Subcutaneous abdominal adipose tissue (tissue), 5 donors: ENCODE measurements at regions not wholly inside any gene's neighbourhood (a gene's known extent, or its start where the extent isn't known, plus 50 kb on each side); places are given as distances from the start of the nearest gene placed in this dataset.
"Not testable (repeated sequence)": the region's sequence is repeated elsewhere in the genome, so short reads cannot be mapped to it uniquely, and the experiment has no call there.

ENCODE experiments used
- H3K27ac ChIP-seq: one replicate; pipeline ENCODE4 v1.7.0; 2013; ENCODE audit warnings: low read depth, mild to moderate bottlenecking, inconsistent platforms, low read length, moderate library complexity
- H3K27me3 ChIP-seq, 5 donors: one replicate each; pipeline ENCODE4 v1.7.0; 2013; ENCODE audit warnings: low read length in 5 of 5, inconsistent platforms in 1 of 5; ENCODE audit not compliant: control insufficient read depth in 5 of 5, insufficient read depth in 4 of 5
- H3K36me3 ChIP-seq, 5 donors: one replicate each; pipeline ENCODE4 v1.7.0; 2013; ENCODE audit warnings: low read length in 5 of 5; ENCODE audit not compliant: control insufficient read depth in 5 of 5, insufficient read depth in 5 of 5
- H3K4me1 ChIP-seq, 5 donors: one replicate each; pipeline ENCODE4 v1.7.0; 2013; ENCODE audit warnings: low read length in 5 of 5, mild to moderate bottlenecking in 3 of 5, moderate library complexity in 1 of 5; ENCODE audit not compliant: control insufficient read depth in 5 of 5, insufficient read depth in 5 of 5
- H3K4me3 ChIP-seq, 5 donors: one replicate each; pipeline ENCODE4 v1.7.0; 2013; ENCODE audit warnings: low read length in 5 of 5, low read depth in 1 of 5
- H3K9ac ChIP-seq, 5 donors: one replicate each; pipeline ENCODE4 v1.7.0; 2013; ENCODE audit warnings: low read length in 5 of 5, mild to moderate bottlenecking in 4 of 5, moderate library complexity in 3 of 5
- H3K9me3 ChIP-seq, 5 donors: one replicate each; pipeline ENCODE4 v1.7.0; 2013; ENCODE audit warnings: low read length in 5 of 5; ENCODE audit not compliant: control insufficient read depth in 5 of 5
- donor health status: healthy.
- donor health status: healthy.
- donor health status: healthy.
- donor health status: healthy.
- donor health status: healthy.

GRCh38 chr6:37078814-37079213, 73.4 kb downstream of the FGD2 start:
- Histone ChIP-seq H3K9me3 (peaks cover 0 to 3% (median 0%) of the 10 kb centered on the region in 5 donors), H3K27ac (no peak overlapping the region), H3K4me1 (peaks cover 20 to 45% (median 43%) of the 10 kb centered on the region in 5 donors), H3K9ac (no peak overlapping the region), H3K36me3 (peaks cover 0 to 3% (median 0%) of the 10 kb centered on the region in 5 donors), H3K27me3 (peaks cover 0 to 5% (median 0%) of the 10 kb centered on the region in 5 donors), H3K4me3 (no peak overlapping the region)

- no peak overlapping the region for H3K4me3 ChIP-seq
- no peak overlapping the region for H3K9ac ChIP-seq
- H3K36me3 ChIP-seq: no peaks in the 10 kb centered on the region
- H3K4me1 ChIP-seq: peaks cover 12 to 56% (median 40%) of the 10 kb centered on the region in 5 donors
- no peaks in the 10 kb centered on the region for H3K27me3 ChIP-seq
- H3K9me3 ChIP-seq: no peaks in the 10 kb centered on the region
- H3K27ac ChIP-seq: peak overlapping the region; percentile 84
Observed at GRCh38 chr6:37081042-37081607, 75.7 kb downstream of the FGD2 start.

GRCh38 chr6:37082390-37083130, 77.1 kb downstream of the FGD2 start:
- H3K9me3 ChIP-seq: no peaks in the 10 kb centered on the region
- peak overlapping the region; percentile 84 for H3K27ac ChIP-seq
- peaks cover 7 to 46% (median 32%) of the 10 kb centered on the region in 5 donors for H3K4me1 ChIP-seq
- H3K27me3 ChIP-seq: no peaks in the 10 kb centered on the region
- peak overlapping the region in 2 of 5 donors; percentile 19 to 64 for H3K9ac ChIP-seq
- no peaks in the 10 kb centered on the region for H3K36me3 ChIP-seq
- no peak overlapping the region for H3K4me3 ChIP-seq

GRCh38 chr6:37083243-37084138, 78.0 kb downstream of the FGD2 start:
- no peak overlapping the region for H3K4me3 ChIP-seq
- peak overlapping the region in 3 of 5 donors; percentile 11 to 64 (median 37) for H3K9ac ChIP-seq
- peaks cover 7 to 37% (median 26%) of the 10 kb centered on the region in 5 donors for H3K4me1 ChIP-seq
- H3K36me3 ChIP-seq: no peaks in the 10 kb centered on the region
- no peaks in the 10 kb centered on the region for H3K9me3 ChIP-seq
- peak overlapping the region; percentile 84 for H3K27ac ChIP-seq
- no peaks in the 10 kb centered on the region for H3K27me3 ChIP-seq

- not testable (repeated sequence) for H3K9me3 ChIP-seq, H3K27me3 ChIP-seq, H3K4me3 ChIP-seq, H3K9ac ChIP-seq, H3K36me3 ChIP-seq
- Histone ChIP-seq H3K4me1 (peaks cover 7 to 38% (median 25%) of the 10 kb centered on the region in 5 donors), H3K27ac (peak overlapping the region; percentile 84)
Observed at GRCh38 chr6:37084665-37085064, 79.2 kb downstream of the FGD2 start.

GRCh38 chr6:37085198-37085597, 79.7 kb downstream of the FGD2 start:
- Histone ChIP-seq H3K4me1 (peaks cover 7 to 38% (median 25%) of the 10 kb centered on the region in 5 donors), H3K9me3 (no peaks in the 10 kb centered on the region), H3K36me3 (no peaks in the 10 kb centered on the region), H3K27ac (no peak overlapping the region), H3K9ac (no peak overlapping the region), H3K4me3 (no peak overlapping the region), H3K27me3 (no peaks in the 10 kb centered on the region)

GRCh38 chr6:37088897-37089296, 81.1 kb upstream of the PIM1 start:
- Histone ChIP-seq H3K27ac (no peak overlapping the region), H3K36me3 (no peaks in the 10 kb centered on the region), H3K9ac (no peak overlapping the region), H3K9me3 (no peaks in the 10 kb centered on the region), H3K4me1 (peaks cover 2 to 31% (median 15%) of the 10 kb centered on the region in 5 donors), H3K4me3 (no peak overlapping the region), H3K27me3 (no peaks in the 10 kb centered on the region)

- H3K4me3 ChIP-seq: no peak overlapping the region
- H3K4me1 ChIP-seq: peaks cover 2 to 27% (median 13%) of the 10 kb centered on the region in 5 donors
- no peaks in the 10 kb centered on the region for H3K9me3 ChIP-seq
- H3K27me3 ChIP-seq: no peaks in the 10 kb centered on the region
- no peak overlapping the region for H3K9ac ChIP-seq
- H3K36me3 ChIP-seq: no peaks in the 10 kb centered on the region
- no peak overlapping the region for H3K27ac ChIP-seq
Observed at GRCh38 chr6:37089783-37090182, 80.2 kb upstream of the PIM1 start.

GRCh38 chr6:37091104-37091503, 78.8 kb upstream of the PIM1 start:
- H3K36me3 ChIP-seq, H3K9me3 ChIP-seq, H3K9ac ChIP-seq, H3K27me3 ChIP-seq, H3K4me3 ChIP-seq, H3K27ac ChIP-seq: not testable (repeated sequence)
- peaks cover 3 to 37% (median 24%) of the 10 kb centered on the region in 5 donors for H3K4me1 ChIP-seq

GRCh38 chr6:37091586-37091985, 78.4 kb upstream of the PIM1 start:
- H3K9ac ChIP-seq, H3K36me3 ChIP-seq, H3K4me3 ChIP-seq, H3K27ac ChIP-seq, H3K27me3 ChIP-seq, H3K9me3 ChIP-seq: not testable (repeated sequence)
- H3K4me1 ChIP-seq: peaks cover 4 to 42% (median 29%) of the 10 kb centered on the region in 5 donors
